Smooth muscle cell (in vitro differentiated cells): ENCODE measurements at regions not wholly inside any gene's neighbourhood (a gene's known extent, or its start where the extent isn't known, plus 50 kb on each side); places are given as distances from the start of the nearest gene placed in this dataset.

ENCODE experiments used
- DNase-seq: peaks from one replicate; lab custom pipeline; 2025; ENCODE audit not compliant: unreplicated experiment; lab: John Stamatoyannopoulos, UW
- H2AFZ ChIP-seq: fragments of 200-600 bp; sonication (generic); 2 replicates; pipeline ENCODE4 v1.6.0; 2016; ENCODE audit warnings: antibody characterized with exemption, low read depth, mild to moderate bottlenecking
- H3F3A ChIP-seq: fragments of 200-600 bp; sonication (generic); 2 replicates; pipeline ENCODE4 v1.6.0; 2017; ENCODE audit warnings: antibody characterized with exemption, low read depth
- H3K27ac ChIP-seq: fragments of 200-600 bp; sonication (generic); 2 replicates; pipeline ENCODE4 v1.5.1; 2016; ENCODE audit warnings: low read depth, mild to moderate bottlenecking
- H3K27me3 ChIP-seq: fragments of 200-600 bp; sonication (generic); 2 replicates; pipeline ENCODE4 v1.6.1; 2016; ENCODE audit warnings: low read depth, mild to moderate bottlenecking
- H3K36me3 ChIP-seq: fragments of 200-600 bp; sonication (generic); 2 replicates; pipeline ENCODE4 v1.5.1; 2016; ENCODE audit warnings: low read depth
- H3K4me1 ChIP-seq: fragments of 200-600 bp; sonication (generic); 2 replicates; pipeline ENCODE4 v1.5.1; 2016; ENCODE audit warnings: low read depth
- H3K4me2 ChIP-seq: fragments of 200-600 bp; sonication (generic); 2 replicates; pipeline ENCODE4 v1.6.0; 2016; ENCODE audit warnings: mild to moderate bottlenecking
- H3K4me3 ChIP-seq: fragments of 200-600 bp; sonication (generic); 2 replicates; pipeline ENCODE4 v1.5.1; 2016; ENCODE audit warnings: mild to moderate bottlenecking
- H3K79me2 ChIP-seq: fragments of 200-600 bp; sonication (generic); 2 replicates; pipeline ENCODE4 v1.6.0; 2016; ENCODE audit warnings: low read depth, mild to moderate bottlenecking
- H3K9ac ChIP-seq: fragments of 200-600 bp; sonication (generic); 2 replicates; pipeline ENCODE4 v1.6.0; 2016; ENCODE audit warnings: low read depth
- H3K9me3 ChIP-seq: fragments of 200-600 bp; sonication (generic); replicated peaks from 2 replicates; pipeline ENCODE4 v1.5.1; 2016; ENCODE audit warnings: low read depth
- H4K20me1 ChIP-seq: fragments of 200-600 bp; sonication (generic); 2 replicates; pipeline ENCODE4 v1.6.0; 2016; ENCODE audit warnings: low read depth
- CTCF ChIP-seq: fragments of 200-600 bp; sonication (generic); IDR thresholded peaks from 2 replicates; pipeline ENCODE4 v1.5.1; 2017; ENCODE audit warnings: borderline replicate concordance, mild to moderate bottlenecking, antibody characterized with exemption; ENCODE audit not compliant: insufficient read depth, poor library complexity, severe bottlenecking
- WGBS: methylation state at CpG from one replicate; pipeline ENCODE4 v1.1.7; 2016; ENCODE audit warnings: low lambda C conversion rate; 5-methylcytosine and 5-hydroxymethylcytosine counted together

- no peak overlapping the region for H3K4me3 ChIP-seq
- peaks cover 3% of the 10 kb centered on the region for H3K4me1 ChIP-seq
- no peaks in the 10 kb centered on the region for H4K20me1 ChIP-seq
- DNase-seq: no peak
- H3K4me2 ChIP-seq: no peak overlapping the region
- H3K79me2 ChIP-seq: no peaks in the 10 kb centered on the region
- H3K9me3 ChIP-seq: no peaks in the 10 kb centered on the region
- TF ChIP-seq CTCF: no peak
- H3K27me3 ChIP-seq: no peaks in the 10 kb centered on the region
- no peak overlapping the region for H2AFZ ChIP-seq
- H3K27ac ChIP-seq: no peak overlapping the region
- H3K36me3 ChIP-seq: no peaks in the 10 kb centered on the region
- WGBS: 95% methylated on average over 6 of the region's 6 CpGs
- no peak overlapping the region for H3K9ac ChIP-seq
- no peaks in the 10 kb centered on the region for H3F3A ChIP-seq
Observed at GRCh38 chr11:94673951-94674491, 94.1 kb upstream of the AMOTL1 start.

- Histone ChIP-seq H2AFZ (no peak overlapping the region), H3K79me2 (no peaks in the 10 kb centered on the region), H3K9me3 (no peaks in the 10 kb centered on the region), H3K36me3 (no peaks in the 10 kb centered on the region), H3F3A (no peaks in the 10 kb centered on the region), H3K9ac (no peak overlapping the region), H3K4me3 (no peak overlapping the region), H3K27ac (no peak overlapping the region), H3K4me1 (peaks cover 3% of the 10 kb centered on the region), H4K20me1 (no peaks in the 10 kb centered on the region), H3K27me3 (no peaks in the 10 kb centered on the region), H3K4me2 (no peak overlapping the region)
- TF ChIP-seq CTCF: no peak
- DNase-seq: no peak
- 94% methylated on average over 2 of the region's 2 CpGs for WGBS
Observed at GRCh38 chr11:94675239-94675638, 92.9 kb upstream of the AMOTL1 start.

GRCh38 chr11:94675813-94676212 is 92.3 kb upstream of the AMOTL1 start:
- Histone ChIP-seq H3K4me1 (peaks cover 3% of the 10 kb centered on the region), H3K4me2 (no peak overlapping the region), H3K9me3 (no peaks in the 10 kb centered on the region), H3K79me2 (no peaks in the 10 kb centered on the region), H3K4me3 (no peak overlapping the region), H3F3A (no peaks in the 10 kb centered on the region), H3K27me3 (no peaks in the 10 kb centered on the region), H3K27ac (no peak overlapping the region), H3K9ac (no peak overlapping the region), H3K36me3 (no peaks in the 10 kb centered on the region), H4K20me1 (no peaks in the 10 kb centered on the region), H2AFZ (no peak overlapping the region)
- no peak for DNase-seq
- TF ChIP-seq CTCF: no peak

GRCh38 chr11:94676814-94677213 is 91.3 kb upstream of the AMOTL1 start:
- Histone ChIP-seq H3K79me2 (no peaks in the 10 kb centered on the region), H3K27me3 (no peaks in the 10 kb centered on the region)
- no peak for DNase-seq

More at GRCh38 chr11:94676814-94677213, 91.3 kb upstream of the AMOTL1 start:
- no peak overlapping the region for H2AFZ ChIP-seq
- no peaks in the 10 kb centered on the region for H3F3A ChIP-seq
- H3K27ac ChIP-seq: no peak overlapping the region
- no peak overlapping the region for H3K4me3 ChIP-seq
- H3K9ac ChIP-seq: no peak overlapping the region
- H3K4me1 ChIP-seq: peaks cover 3% of the 10 kb centered on the region
- no peaks in the 10 kb centered on the region for H3K9me3 ChIP-seq
- H3K4me2 ChIP-seq: no peak overlapping the region
- TF ChIP-seq CTCF: no peak
- WGBS: 70% methylated on average over 4 of the region's 4 CpGs
- no peaks in the 10 kb centered on the region for H4K20me1 ChIP-seq
- H3K36me3 ChIP-seq: no peaks in the 10 kb centered on the region
